IMR-90 (cell line): ENCODE measurements at regions not wholly inside any gene's neighbourhood (a gene's known extent, or its start where the extent isn't known, plus 50 kb on each side); places are given as distances from the start of the nearest gene placed in this dataset.

Source experiments
- ATAC-seq: fragments of 200-7000 bp; cut with Tn5 transposase; 2 replicates; pipeline ENCODE4 v1.9.1; 2020; ENCODE audit warnings: low read depth, mild to moderate bottlenecking, moderate library complexity
- BruUV-seq: library from RNA; stranded (reverse); fragments of 400-500 nt; replicated peaks from 2 replicates; lab custom pipeline; 2021; lab: Mats Ljungman, UMichigan
- CTCF ChIA-PET: fragments of 300-600 bp; formaldehyde crosslinking; extraction: SDS; loops from one replicate; lab custom pipeline; 2021; ENCODE audit warnings: antibody characterized with exemption; lab: Yijun Ruan, JAX
- POLR2A ChIA-PET: fragments of 300-600 bp; sonication (Branson Sonifier 250); formaldehyde crosslinking; loops from one replicate; lab custom pipeline; 2022; ENCODE audit warnings: antibody characterized with exemption; ENCODE audit not compliant: unreplicated experiment; lab: Charles Lee
- DNase-seq: peaks from one replicate; pipeline ENCODE4 v3.0.0; 2013
- H2AFZ ChIP-seq: replicated peaks from 2 replicates; pipeline ENCODE3; 2013; ENCODE audit warnings: low read length, mild to moderate bottlenecking; ENCODE audit not compliant: poor library complexity
- H2AK5ac ChIP-seq: 2 replicates; pipeline ENCODE4 v1.6.1; 2013; ENCODE audit warnings: low read depth, low read length, inconsistent platforms
- H2AK9ac ChIP-seq: replicated peaks from 2 replicates; pipeline ENCODE3; 2013; ENCODE audit warnings: mild to moderate bottlenecking, low read depth, low read length, moderate library complexity; ENCODE audit not compliant: poor library complexity
- H2BK120ac ChIP-seq: 2 replicates; pipeline ENCODE4 v1.6.1; 2013; ENCODE audit warnings: low read depth, low read length, inconsistent platforms
- H2BK15ac ChIP-seq: 3 replicates; pipeline ENCODE4 v1.6.1; 2013; ENCODE audit warnings: low read depth, low read length, inconsistent platforms
- H2BK20ac ChIP-seq: 2 replicates; pipeline ENCODE4 v1.6.1; 2013; ENCODE audit warnings: low read depth, mild to moderate bottlenecking, inconsistent platforms, low read length, moderate library complexity
- H2BK5ac ChIP-seq: 2 replicates; pipeline ENCODE4 v1.6.1; 2013; ENCODE audit warnings: mild to moderate bottlenecking, low read depth, low read length, inconsistent platforms; ENCODE audit not compliant: poor library complexity, severe bottlenecking
- H3K14ac ChIP-seq: replicated peaks from 2 replicates; pipeline ENCODE4 v1.6.1; 2013; ENCODE audit warnings: low read depth, low read length, inconsistent platforms
- H3K18ac ChIP-seq: 2 replicates; pipeline ENCODE4 v1.6.1; 2013; ENCODE audit warnings: low read depth, low read length, control low read depth
- H3K23ac ChIP-seq: 2 replicates; pipeline ENCODE4 v1.6.1; 2013; ENCODE audit warnings: low read depth, low read length, inconsistent platforms
- H3K27ac ChIP-seq: 2 replicates; pipeline ENCODE4 v1.5.1; 2013; ENCODE audit warnings: mild to moderate bottlenecking, control low read depth, low read length; ENCODE audit not compliant: insufficient read depth
- H3K27me3 ChIP-seq: 2 replicates; pipeline ENCODE4 v1.6.1; 2013; ENCODE audit warnings: low read length; ENCODE audit not compliant: control insufficient read depth, insufficient read depth
- H3K36me3 ChIP-seq: 2 replicates; pipeline ENCODE4 v1.6.1; 2013; ENCODE audit warnings: low read length, mixed read lengths; ENCODE audit not compliant: control insufficient read depth, insufficient read depth
- H3K4ac ChIP-seq: 2 replicates; pipeline ENCODE4 v1.6.1; 2013; ENCODE audit warnings: low read depth, low read length, inconsistent platforms
- H3K4me1 ChIP-seq: 2 replicates; pipeline ENCODE4 v1.6.1; 2013; ENCODE audit warnings: low read length, mixed read lengths; ENCODE audit not compliant: control insufficient read depth, insufficient read depth
- H3K4me2 ChIP-seq: 2 replicates; pipeline ENCODE4 v1.6.1; 2013; ENCODE audit warnings: low read depth, mild to moderate bottlenecking, control low read depth, low read length, moderate library complexity
- H3K4me3 ChIP-seq: 2 replicates; pipeline ENCODE4 v1.5.1; 2013; ENCODE audit warnings: low read depth, mild to moderate bottlenecking, control low read depth, low read length, moderate library complexity; ENCODE audit not compliant: insufficient read depth
- H3K56ac ChIP-seq: 2 replicates; pipeline ENCODE4 v1.6.1; 2013; ENCODE audit warnings: low read length, inconsistent platforms; ENCODE audit not compliant: insufficient read depth; ENCODE audit errors: extremely low read depth
- H3K79me1 ChIP-seq, 2 experiments: 2 replicates each; pipeline ENCODE4 v1.6.1; 2013; ENCODE audit warnings: low read length in 2 of 2, inconsistent platforms in 1 of 2, low read depth in 1 of 2
- H3K9ac ChIP-seq: 2 replicates; pipeline ENCODE4 v1.6.1; 2013; ENCODE audit warnings: low read depth, low read length, control low read depth
- H3K9me1 ChIP-seq: 2 replicates; pipeline ENCODE4 v1.6.1; 2013; ENCODE audit warnings: low read length, inconsistent platforms; ENCODE audit not compliant: insufficient read depth
- H3K9me3 ChIP-seq: 2 replicates; pipeline ENCODE4 v1.6.1; 2013; ENCODE audit warnings: low read length; ENCODE audit not compliant: control insufficient read depth, insufficient read depth
- H4K20me1 ChIP-seq: 2 replicates; pipeline ENCODE4 v1.6.1; 2013; ENCODE audit warnings: low read length, inconsistent platforms; ENCODE audit not compliant: insufficient read depth
- H4K5ac ChIP-seq: 2 replicates; pipeline ENCODE4 v1.6.1; 2013; ENCODE audit warnings: mild to moderate bottlenecking, low read depth, low read length, control low read depth
- H4K8ac ChIP-seq, 2 experiments: 2 replicates each; pipeline ENCODE4 v1.6.1; 2013; ENCODE audit warnings: low read depth in 2 of 2, low read length in 2 of 2, control low read depth in 1 of 2, inconsistent platforms in 1 of 2
- H4K91ac ChIP-seq: 2 replicates; pipeline ENCODE4 v1.6.1; 2013; ENCODE audit warnings: low read depth, low read length, inconsistent platforms; ENCODE audit not compliant: insufficient read depth
- CEBPB ChIP-seq: IDR thresholded peaks from 2 replicates; pipeline ENCODE4 v1.6.1; 2012; ENCODE audit warnings: low read depth, low read length, improper control_type of control experiment
- CTCF ChIP-seq: conservative IDR thresholded peaks from 2 replicates; pipeline ENCODE4 v1.5.1; 2012; ENCODE audit warnings: mild to moderate bottlenecking, low read depth, low read length, improper control_type of control experiment
- FOS ChIP-seq: fragments of 150-350 bp; IDR thresholded peaks from 2 replicates; pipeline ENCODE4 v1.6.1; 2016; ENCODE audit warnings: low read depth, low read length
- MAFK ChIP-seq: IDR thresholded peaks from 2 replicates; pipeline ENCODE4 v1.6.1; 2012; ENCODE audit warnings: low read depth, low read length, improper control_type of control experiment
- MAZ ChIP-seq: IDR thresholded peaks from 2 replicates; pipeline ENCODE4 v1.6.1; 2012; ENCODE audit warnings: low read depth, mild to moderate bottlenecking, low read length, improper control_type of control experiment, moderate library complexity, borderline replicate concordance
- MXI1 ChIP-seq: IDR thresholded peaks from 2 replicates; pipeline ENCODE4 v1.6.1; 2012; ENCODE audit warnings: low read depth, mild to moderate bottlenecking, low read length, moderate library complexity, borderline replicate concordance
- NFE2L2 ChIP-seq: fragments of 150-350 bp; IDR thresholded peaks from 2 replicates; pipeline ENCODE4 v1.6.1; 2016; ENCODE audit warnings: low read depth, mild to moderate bottlenecking, low read length
- POLR2A ChIP-seq: IDR thresholded peaks from 2 replicates; pipeline ENCODE4 v1.6.1; 2012; ENCODE audit warnings: mild to moderate bottlenecking, low read depth, low read length
- RCOR1 ChIP-seq: IDR thresholded peaks from 2 replicates; pipeline ENCODE4 v1.6.1; 2012; ENCODE audit warnings: mild to moderate bottlenecking, low read length, improper control_type of control experiment; ENCODE audit not compliant: insufficient replicate concordance
- RFX5 ChIP-seq: IDR thresholded peaks from 2 replicates; pipeline ENCODE4 v1.8.0; 2012; ENCODE audit warnings: low read depth, mild to moderate bottlenecking, low read length, moderate library complexity
- SMC3 ChIP-seq: fragments of 150-350 bp; IDR thresholded peaks from 2 replicates; pipeline ENCODE4 v1.6.1; 2016; ENCODE audit warnings: low read depth, mild to moderate bottlenecking, antibody characterized with exemption, low read length, moderate library complexity
- USF2 ChIP-seq: fragments of 150-350 bp; IDR thresholded peaks from 2 replicates; pipeline ENCODE4 v1.6.1; 2017; ENCODE audit warnings: mild to moderate bottlenecking, antibody characterized with exemption, low read length, low read depth
- WGBS, 2 experiments: methylation state at CpG; one replicate each; pipeline versions ENCODE4 v1.1.5 to v1.1.7; 2013; ENCODE audit warnings: missing lambda C conversion rate in 2 of 2; ENCODE audit not compliant: insufficient read length in 1 of 2; ENCODE audit errors: extremely low coverage in 2 of 2; 5-methylcytosine and 5-hydroxymethylcytosine counted together
- dilution Hi-C: fragments of 300-500 bp; cut with HindIII; formaldehyde crosslinking; loops from one replicate; pipeline ENCODE4 v1.14.3; 2018; ENCODE audit warnings: low sequenced_read_pairs; ENCODE audit not compliant: unreplicated experiment
- in situ Hi-C: fragments of 300-500 bp; cut with MboI; formaldehyde crosslinking; loops from 3 replicates; pipeline ENCODE4 v1.14.3; 2019; ENCODE audit warnings: low sequenced_read_pairs, inconsistent platforms, mixed read lengths
- intact Hi-C: fragments of 100-400 bp; cut with micrococcal nuclease; formaldehyde crosslinking; loops from 2 replicates; pipeline ENCODE4 v1.10.0; 2022

- no peaks in the 10 kb centered on the region for H3K36me3 ChIP-seq
- POLR2A ChIA-PET = no interaction called here
- no peak overlapping the region for H2BK20ac ChIP-seq
- no peak overlapping the region for H3K56ac ChIP-seq
- H2BK15ac ChIP-seq = no peak overlapping the region
- H4K20me1 ChIP-seq = no peaks in the 10 kb centered on the region
- H3K9ac ChIP-seq = no peak overlapping the region
- H3K4ac ChIP-seq = no peak overlapping the region
- no peak overlapping the region for H2AK5ac ChIP-seq
- peaks cover 35% of the 10 kb centered on the region for H3K27me3 ChIP-seq
- dilution Hi-C loops = no loop called here
- H2BK120ac ChIP-seq = no peak overlapping the region
- TF ChIP-seq RFX5 (no peak), FOS (no peak), CTCF (no peak), SMC3 (no peak), USF2 (no peak), MAFK (no peak), CEBPB (no peak), MXI1 (no peak), POLR2A (no peak), MAZ (no peak), RCOR1 (no peak), NFE2L2 (no peak)
- no peak overlapping the region for H3K14ac ChIP-seq
- H3K18ac ChIP-seq = no peak overlapping the region
- no peaks in the 10 kb centered on the region for H3K4me1 ChIP-seq
- H2BK5ac ChIP-seq = no peak overlapping the region
- H4K8ac ChIP-seq = no peak overlapping the region
- no peaks in the 10 kb centered on the region; the same call in 1 of the 2 replicates for H3K9me1 ChIP-seq
- no peak overlapping the region for H4K91ac ChIP-seq
- no TSS peak for BruUV-seq
- in situ Hi-C loops = no loop called here
- 0% methylated on average over 1 of the region's 5 CpGs; no CpG with 5 or more reads in 1 of the 2 experiments for WGBS, 2 experiments
- no peak overlapping the region for H3K23ac ChIP-seq
- H3K27ac ChIP-seq = no peak overlapping the region
- ATAC-seq (no peak), DNase-seq (no peak)
- CTCF ChIA-PET = interaction anchor here (0.6 kb wide), 1 partner anchor 314 kb away, joined by 3 read pairs; no protein-coding TSS in a partner anchor
- H4K5ac ChIP-seq = no peak overlapping the region
- H2AFZ ChIP-seq = no peak overlapping the region
- H3K4me3 ChIP-seq = no peak overlapping the region
- no peaks in the 10 kb centered on the region for H3K79me1 ChIP-seq
- peaks cover 2% of the 10 kb centered on the region; the same call in 1 of the 2 replicates for H3K9me3 ChIP-seq
- intact Hi-C loops = no loop called here
- no peak overlapping the region for H3K4me2 ChIP-seq
- H2AK9ac ChIP-seq = peak overlapping the region; percentile 50
Measured at GRCh38 chr9:96116275-96117064, 185.5 kb downstream of the HSD17B3 start.
